ENCODE measurements at regions not wholly inside any gene's neighbourhood (a gene's known extent, or its start where the extent isn't known, plus 50 kb on each side); places are given as distances from the start of the nearest gene placed in this dataset.
"Not testable (repeated sequence)": the region's sequence is repeated elsewhere in the genome, so short reads cannot be mapped to it uniquely, and the experiment has no call there.

GRCh38 chr4:189627041-189627440 lies 313.6 kb upstream of the FRG1 start:
- not testable (repeated sequence) for H2BK15ac ChIP-seq (ENCODE audit: low read depth, poor library complexity, severe bottlenecking); H2BK5ac ChIP-seq (ENCODE audit: low read depth, low read length, poor library complexity, severe bottlenecking); H3K4me2 ChIP-seq (ENCODE audit: low read length, poor library complexity, severe bottlenecking); H3K4me1 ChIP-seq (ENCODE audit: control insufficient read depth, insufficient read depth, low read depth, low read length); H4K8ac ChIP-seq (ENCODE audit: low read length); H2BK120ac ChIP-seq (ENCODE audit: low read depth, low read length); H3K36me3 ChIP-seq (ENCODE audit: control insufficient read depth in 1 of 2, insufficient read depth in 2 of 2, low read depth in 1 of 2, low read length in 2 of 2); H4K91ac ChIP-seq (ENCODE audit: low read length); H3K9me3 ChIP-seq (ENCODE audit: control insufficient read depth, low read length); H2AK5ac ChIP-seq (ENCODE audit: low read length, severe bottlenecking); DNase-seq; H2BK12ac ChIP-seq (ENCODE audit: low read length in 2 of 2); H3K27ac ChIP-seq (ENCODE audit: low read length, poor library complexity, severe bottlenecking); H3K27me3 ChIP-seq (ENCODE audit: control insufficient read depth in 1 of 2, insufficient read depth in 1 of 2, low read length in 2 of 2); H3K4ac ChIP-seq (ENCODE audit: low read depth in 1 of 2, low read length in 2 of 2); H3K23ac ChIP-seq (ENCODE audit: low read length in 2 of 2); H3K9ac ChIP-seq (ENCODE audit: low read length); H3K18ac ChIP-seq (ENCODE audit: low read depth in 1 of 2, low read length in 2 of 2); H3K4me3 ChIP-seq (ENCODE audit: insufficient read depth in 1 of 2, low read depth in 1 of 2, low read length in 2 of 2); H2AFZ ChIP-seq (ENCODE audit: low read depth, low read length); H3K79me1 ChIP-seq (replicated peaks; ENCODE audit: low read length, poor library complexity, severe bottlenecking); H3K14ac ChIP-seq (ENCODE audit: low read length in 2 of 2)
- no CpG with 5 or more reads among the region's 1 CpG for WGBS

- H2AFZ ChIP-seq (ENCODE audit: low read depth, low read length) = not testable (repeated sequence)
- WGBS = 89% methylated on average over 1 of the region's 3 CpGs
Measured at GRCh38 chr4:189629733-189630132, 310.9 kb upstream of the FRG1 start.

GRCh38 chr4:189630913-189631567 lies 309.6 kb upstream of the FRG1 start:
- H2BK12ac ChIP-seq (ENCODE audit: low read length in 2 of 2); H3K27ac ChIP-seq (ENCODE audit: low read length, poor library complexity, severe bottlenecking); H3K4me1 ChIP-seq (ENCODE audit: control insufficient read depth, insufficient read depth, low read depth, low read length); H2BK5ac ChIP-seq (ENCODE audit: low read depth, low read length, poor library complexity, severe bottlenecking); H2BK15ac ChIP-seq (ENCODE audit: low read depth, poor library complexity, severe bottlenecking); H3K18ac ChIP-seq (ENCODE audit: low read depth in 1 of 2, low read length in 2 of 2); H4K91ac ChIP-seq (ENCODE audit: low read length); H2AK5ac ChIP-seq (ENCODE audit: low read length, severe bottlenecking); H2BK120ac ChIP-seq (ENCODE audit: low read depth, low read length); H3K9ac ChIP-seq (ENCODE audit: low read length); H3K23ac ChIP-seq (ENCODE audit: low read length in 2 of 2); H3K4me3 ChIP-seq (ENCODE audit: insufficient read depth in 1 of 2, low read depth in 1 of 2, low read length in 2 of 2); H3K9me3 ChIP-seq (ENCODE audit: control insufficient read depth, low read length); DNase-seq; H3K27me3 ChIP-seq (ENCODE audit: control insufficient read depth in 1 of 2, insufficient read depth in 1 of 2, low read length in 2 of 2); H3K4ac ChIP-seq (ENCODE audit: low read depth in 1 of 2, low read length in 2 of 2); H3K14ac ChIP-seq (ENCODE audit: low read length in 2 of 2); H4K8ac ChIP-seq (ENCODE audit: low read length); H3K79me1 ChIP-seq (replicated peaks; ENCODE audit: low read length, poor library complexity, severe bottlenecking); H3K4me2 ChIP-seq (ENCODE audit: low read length, poor library complexity, severe bottlenecking); H2AFZ ChIP-seq (ENCODE audit: low read depth, low read length); H3K36me3 ChIP-seq (ENCODE audit: control insufficient read depth in 1 of 2, insufficient read depth in 2 of 2, low read depth in 1 of 2, low read length in 2 of 2): not testable (repeated sequence)
- WGBS = 94% methylated on average over 2 of the region's 6 CpGs

More at GRCh38 chr4:189629733-189630132, 310.9 kb upstream of the FRG1 start:
- H4K91ac ChIP-seq (ENCODE audit: low read length); H3K27me3 ChIP-seq (ENCODE audit: control insufficient read depth in 1 of 2, insufficient read depth in 1 of 2, low read length in 2 of 2); H3K14ac ChIP-seq (ENCODE audit: low read length in 2 of 2); H3K79me1 ChIP-seq (replicated peaks; ENCODE audit: low read length, poor library complexity, severe bottlenecking); H3K4me1 ChIP-seq (ENCODE audit: control insufficient read depth, insufficient read depth, low read depth, low read length); H3K36me3 ChIP-seq (ENCODE audit: control insufficient read depth in 1 of 2, insufficient read depth in 2 of 2, low read depth in 1 of 2, low read length in 2 of 2); H2BK15ac ChIP-seq (ENCODE audit: low read depth, poor library complexity, severe bottlenecking); H3K4me3 ChIP-seq (ENCODE audit: insufficient read depth in 1 of 2, low read depth in 1 of 2, low read length in 2 of 2); H3K9ac ChIP-seq (ENCODE audit: low read length); H3K18ac ChIP-seq (ENCODE audit: low read depth in 1 of 2, low read length in 2 of 2); H3K9me3 ChIP-seq (ENCODE audit: control insufficient read depth, low read length); H2AK5ac ChIP-seq (ENCODE audit: low read length, severe bottlenecking); H4K8ac ChIP-seq (ENCODE audit: low read length); H3K27ac ChIP-seq (ENCODE audit: low read length, poor library complexity, severe bottlenecking); H3K4me2 ChIP-seq (ENCODE audit: low read length, poor library complexity, severe bottlenecking); H2BK120ac ChIP-seq (ENCODE audit: low read depth, low read length); H3K4ac ChIP-seq (ENCODE audit: low read depth in 1 of 2, low read length in 2 of 2); H2BK5ac ChIP-seq (ENCODE audit: low read depth, low read length, poor library complexity, severe bottlenecking); DNase-seq; H2BK12ac ChIP-seq (ENCODE audit: low read length in 2 of 2); H3K23ac ChIP-seq (ENCODE audit: low read length in 2 of 2): not testable (repeated sequence)

GRCh38 chr4:189631568-189631916 lies 309.1 kb upstream of the FRG1 start:
- WGBS = 89% methylated on average over 8 of the region's 9 CpGs
- H2AK5ac ChIP-seq (ENCODE audit: low read length, severe bottlenecking); H3K27ac ChIP-seq (ENCODE audit: low read length, poor library complexity, severe bottlenecking); H2AFZ ChIP-seq (ENCODE audit: low read depth, low read length); H3K79me1 ChIP-seq (replicated peaks; ENCODE audit: low read length, poor library complexity, severe bottlenecking); H2BK5ac ChIP-seq (ENCODE audit: low read depth, low read length, poor library complexity, severe bottlenecking); H3K4me3 ChIP-seq (ENCODE audit: insufficient read depth in 1 of 2, low read depth in 1 of 2, low read length in 2 of 2); H3K27me3 ChIP-seq (ENCODE audit: control insufficient read depth in 1 of 2, insufficient read depth in 1 of 2, low read length in 2 of 2); H3K4me2 ChIP-seq (ENCODE audit: low read length, poor library complexity, severe bottlenecking); H3K36me3 ChIP-seq (ENCODE audit: control insufficient read depth in 1 of 2, insufficient read depth in 2 of 2, low read depth in 1 of 2, low read length in 2 of 2); H2BK12ac ChIP-seq (ENCODE audit: low read length in 2 of 2); H3K14ac ChIP-seq (ENCODE audit: low read length in 2 of 2); H3K4me1 ChIP-seq (ENCODE audit: control insufficient read depth, insufficient read depth, low read depth, low read length); DNase-seq; H3K9ac ChIP-seq (ENCODE audit: low read length); H3K9me3 ChIP-seq (ENCODE audit: control insufficient read depth, low read length); H3K18ac ChIP-seq (ENCODE audit: low read depth in 1 of 2, low read length in 2 of 2); H2BK120ac ChIP-seq (ENCODE audit: low read depth, low read length); H4K91ac ChIP-seq (ENCODE audit: low read length); H3K4ac ChIP-seq (ENCODE audit: low read depth in 1 of 2, low read length in 2 of 2); H3K23ac ChIP-seq (ENCODE audit: low read length in 2 of 2); H4K8ac ChIP-seq (ENCODE audit: low read length); H2BK15ac ChIP-seq (ENCODE audit: low read depth, poor library complexity, severe bottlenecking): not testable (repeated sequence)
